Omental fat pad (tissue), 3 donors: ENCODE measurements at regions not wholly inside any gene's neighbourhood (a gene's known extent, or its start where the extent isn't known, plus 50 kb on each side); places are given as distances from the start of the nearest gene placed in this dataset.
"Not testable (repeated sequence)": the region's sequence is repeated elsewhere in the genome, so short reads cannot be mapped to it uniquely, and the experiment has no call there.

Experiments
- ATAC-seq: fragments of 150-250 bp; one replicate; pipeline ENCODE4 v1.9.1; 2016; ENCODE audit warnings: mild to moderate bottlenecking, moderate library complexity; ENCODE audit not compliant: low FRiP score
- DNase-seq: peaks from one replicate; pipeline ENCODE4 v3.0.0-alpha.2; 2019; ENCODE audit warnings: low spot score
- CTCF ChIP-seq, 3 donors: fragments of 450-650 bp; IDR thresholded peaks; one replicate each; pipeline ENCODE4 v1.5.1; 2016 to 2017; ENCODE audit warnings: antibody characterized with exemption in 3 of 3, mild to moderate bottlenecking in 3 of 3, moderate library complexity in 2 of 3

GRCh38 chr6:74889635-74890034 is 316.2 kb downstream of the COL12A1 start:
- DNase-seq: no peak
- TF ChIP-seq CTCF (IDR thresholded peaks at IDR 0.05): no peak
- no peak for ATAC-seq

- DNase-seq, ATAC-seq: not testable (repeated sequence)
Measured at GRCh38 chr6:74888741-74889140, 317.1 kb downstream of the COL12A1 start.

- no peak for ATAC-seq
- TF ChIP-seq CTCF (IDR thresholded peaks at IDR 0.05): no peak
Measured at GRCh38 chr6:74879976-74880375, 325.9 kb downstream of the COL12A1 start.

GRCh38 chr6:74879234-74879633 is 326.6 kb downstream of the COL12A1 start:
- DNase-seq (no peak), ATAC-seq (no peak)
- TF ChIP-seq CTCF (IDR thresholded peaks at IDR 0.05): no peak

More at GRCh38 chr6:74879976-74880375, 325.9 kb downstream of the COL12A1 start:
- no peak for DNase-seq

GRCh38 chr6:74875193-74875592 is 330.7 kb downstream of the COL12A1 start:
- DNase-seq: no peak
- no peak for TF ChIP-seq CTCF (IDR thresholded peaks at IDR 0.05)
- ATAC-seq: no peak

- ATAC-seq: no peak
- TF ChIP-seq CTCF (IDR thresholded peaks at IDR 0.05): no peak
Measured at GRCh38 chr6:74872754-74873476, 332.9 kb downstream of the COL12A1 start.

GRCh38 chr6:74871757-74872156 is 334.1 kb downstream of the COL12A1 start:
- DNase-seq: no peak
- TF ChIP-seq CTCF (IDR thresholded peaks at IDR 0.05): no peak
- no peak for ATAC-seq

More at GRCh38 chr6:74872754-74873476, 332.9 kb downstream of the COL12A1 start:
- no peak for DNase-seq
